K562 (cell line): ENCODE measurements at regions not wholly inside any gene's neighbourhood (a gene's known extent, or its start where the extent isn't known, plus 50 kb on each side); places are given as distances from the start of the nearest gene placed in this dataset.

Experiments
- ATAC-seq: fragments of 200-7000 bp; cut with Tn5 transposase; 3 replicates; pipeline ENCODE4 v1.9.1; 2020; ENCODE audit warnings: moderate library complexity
- BruUV-seq: library from RNA; stranded (reverse); fragments of 400-500 nt; replicated peaks from 2 replicates; lab custom pipeline; 2021; lab: Mats Ljungman, UMichigan
- CTCF ChIA-PET: fragments of 300-600 bp; formaldehyde crosslinking; extraction: SDS; loops from one replicate; lab custom pipeline; 2021; ENCODE audit warnings: low intra/inter-chr PET ratio; lab: Yijun Ruan, JAX
- POLR2A ChIA-PET: fragments of 300-600, 350-650 bp; sonication (Branson Sonifier 250); formaldehyde crosslinking; extraction: SDS; loops from one replicate; lab custom pipeline; 2021; ENCODE audit warnings: antibody characterized with exemption, inconsistent platforms; lab: Yijun Ruan, JAX
- DNase-seq, 4 experiments: peaks; one replicate each; pipeline versions ENCODE4 v3.0.0 to v3.0.0-alpha.2; 2011 to 2018; ENCODE audit warnings: low spot score in 3 of 4, mixed read lengths in 3 of 4; ENCODE audit errors: extremely low read depth in 1 of 4
- FAIRE-seq: peaks from 2 replicates; lab custom pipeline; 2011; peaks lifted over from hg19 to GRCh38; lab: Jason Lieb, UNC
- H2AFZ ChIP-seq: 2 replicates; pipeline ENCODE4 v1.6.0; 2011; ENCODE audit warnings: low read depth, low read length, control low read depth, inconsistent platforms
- H3K27ac ChIP-seq: fragments of 200-600 bp; 3 replicates; pipeline ENCODE4 v1.8.0; 2011; ENCODE audit warnings: low read depth, mild to moderate bottlenecking, control low read depth, inconsistent platforms, low read length, moderate library complexity, mixed read lengths; ENCODE audit errors: extremely low read depth
- H3K27me3 ChIP-seq, 2 experiments: fragments of 300-600 bp in 1 of 2; 2 replicates in 1 of 2; 3 replicates in 1 of 2; pipeline versions ENCODE4 v1.6.0 to v1.8.0; 2011; ENCODE audit warnings: inconsistent platforms in 2 of 2, low read length in 2 of 2, mild to moderate bottlenecking in 1 of 2, mixed read lengths in 1 of 2, moderate library complexity in 1 of 2; ENCODE audit not compliant: control insufficient read depth in 2 of 2, insufficient read depth in 2 of 2
- H3K36me3 ChIP-seq: fragments of 300-600 bp; 3 replicates; pipeline ENCODE4 v1.8.0; 2011; ENCODE audit warnings: mild to moderate bottlenecking, low read length, inconsistent platforms; ENCODE audit not compliant: control insufficient read depth, insufficient read depth
- H3K4me1 ChIP-seq, 2 experiments: fragments of 200-600 bp in 1 of 2; replicated peaks in 1 of 2; 2 replicates in 1 of 2; 3 replicates in 1 of 2; pipeline versions ENCODE4 v1.5.1 to v1.8.0; 2011; ENCODE audit warnings: inconsistent platforms in 2 of 2, low read length in 2 of 2, mild to moderate bottlenecking in 1 of 2, mixed read lengths in 1 of 2, moderate library complexity in 1 of 2; ENCODE audit not compliant: control insufficient read depth in 2 of 2, insufficient read depth in 2 of 2
- H3K4me2 ChIP-seq: 2 replicates; pipeline ENCODE4 v1.6.1; 2011; ENCODE audit warnings: low read length, control low read depth, inconsistent platforms, mixed read lengths; ENCODE audit not compliant: insufficient read depth
- H3K4me3 ChIP-seq: fragments of 200-600 bp; sonication (generic), shearing (Covaris generic); 2 replicates; pipeline ENCODE4 v1.5.1; 2016; ENCODE audit warnings: control low read depth, inconsistent platforms
- H3K79me2 ChIP-seq: fragments of 200-600 bp; 3 replicates; pipeline ENCODE4 v1.8.0; 2011; ENCODE audit warnings: low read length, inconsistent platforms; ENCODE audit not compliant: control insufficient read depth, insufficient read depth
- H3K9ac ChIP-seq, 2 experiments: 2 replicates each; pipeline versions ENCODE4 v1.6.0 to v1.6.1; 2011; ENCODE audit warnings: low read depth in 2 of 2, low read length in 2 of 2, control low read depth in 1 of 2, inconsistent platforms in 1 of 2, mild to moderate bottlenecking in 1 of 2, mixed read lengths in 1 of 2; ENCODE audit not compliant: insufficient read depth in 1 of 2
- H3K9me1 ChIP-seq: one replicate; pipeline ENCODE4 v1.6.0; 2011; ENCODE audit warnings: inconsistent platforms, mild to moderate bottlenecking, low read length, moderate library complexity; ENCODE audit not compliant: control insufficient read depth, insufficient read depth
- H3K9me3 ChIP-seq: replicated peaks from 2 replicates; pipeline ENCODE4 v1.5.1; 2011; ENCODE audit warnings: low read depth, low read length, inconsistent platforms; ENCODE audit not compliant: control insufficient read depth, insufficient read depth
- H4K20me1 ChIP-seq: replicated peaks from 2 replicates; pipeline ENCODE4 v1.6.1; 2011; ENCODE audit warnings: low read length, inconsistent platforms, mixed read lengths; ENCODE audit not compliant: control insufficient read depth, insufficient read depth
- BCOR ChIP-seq: fragments of 450-650 bp; IDR thresholded peaks from 2 replicates; pipeline ENCODE4 v1.6.1; 2016
- EP300 ChIP-seq: IDR thresholded peaks from 2 replicates; pipeline ENCODE4 v1.6.1; 2012; ENCODE audit warnings: low read length, improper control_type of control experiment
- GABPB1 ChIP-seq: sonication (generic); formaldehyde crosslinking; IDR thresholded peaks from 2 replicates; pipeline ENCODE4 v1.8.0; 2022; ENCODE audit warnings: mild to moderate bottlenecking, missing genetic modification reagents
- KAT8 ChIP-seq: fragments of 450-650 bp; IDR thresholded peaks from 2 replicates; pipeline ENCODE4 v1.6.1; 2016; ENCODE audit warnings: low read depth, mild to moderate bottlenecking
- KDM1A ChIP-seq, 2 experiments: fragments of 450-650 bp; IDR thresholded peaks; 2 replicates each; pipeline ENCODE4 v1.6.1; 2016; ENCODE audit warnings: mild to moderate bottlenecking in 2 of 2
- SETDB1 ChIP-seq: IDR thresholded peaks from one replicate; pipeline ENCODE4 v1.6.1; 2012; ENCODE audit warnings: low read length, control low read depth, inconsistent platforms
- SPI1 ChIP-seq: IDR thresholded peaks from 2 replicates; pipeline ENCODE4 v1.6.1; 2011; ENCODE audit warnings: low read depth, low read length, control low read depth, borderline replicate concordance
- ZBTB34 ChIP-seq: fragments of 250-450 bp; sonication (Bioruptor Pico); IDR thresholded peaks from 2 replicates; pipeline ENCODE4 v1.8.0; 2021; ENCODE audit warnings: mild to moderate bottlenecking, moderate library complexity
- ZNF175 ChIP-seq: fragments of 200-800 bp; sonication (Bioruptor generic); IDR thresholded peaks from 2 replicates; pipeline ENCODE4 v1.6.1; 2016; ENCODE audit warnings: low read depth, mild to moderate bottlenecking, missing genetic modification characterization, missing compliant biosample characterization
- ZNF609 ChIP-seq: sonication (generic); formaldehyde crosslinking; IDR thresholded peaks from 2 replicates; pipeline ENCODE4 v1.8.1; 2023; ENCODE audit warnings: missing genetic modification reagents, mild to moderate bottlenecking, borderline replicate concordance
- ZNF696 ChIP-seq: fragments of 250-450 bp; sonication (Bioruptor Pico); conservative IDR thresholded peaks from 2 replicates; pipeline ENCODE4 v1.4.0; 2020; ENCODE audit warnings: mild to moderate bottlenecking, moderate library complexity
- ZNF75A ChIP-seq: fragments of 450-650 bp; formaldehyde crosslinking; IDR thresholded peaks from 2 replicates; pipeline ENCODE4 v1.4.0; 2020; ENCODE audit warnings: mild to moderate bottlenecking
- WGBS: fragments of 100-300 bp; shearing (Covaris generic); methylation state at CpG from one replicate; pipeline ENCODE4 v1.1.6; 2016; ENCODE audit warnings: low coverage, mixed read lengths; ENCODE audit not compliant: insufficient coverage; ENCODE audit errors: missing lambda C conversion rate; 5-methylcytosine and 5-hydroxymethylcytosine counted together
- in situ Hi-C: fragments of 300-500 bp; cut with MboI; formaldehyde crosslinking; loops from 4 replicates; pipeline ENCODE4 v1.15.0; 2018; ENCODE audit warnings: inconsistent platforms, mixed read lengths
- intact Hi-C: fragments of 100-400 bp; cut with micrococcal nuclease; formaldehyde crosslinking; loops from 2 replicates; pipeline ENCODE4 v1.14.2; 2022
- TF ChIP-seq, protein P1 (sequence below): fragments of 450-650 bp; IDR thresholded peaks from 2 replicates; pipeline ENCODE4 v1.6.1; 2016; ENCODE audit warnings: low read depth, mild to moderate bottlenecking, moderate library complexity
- TF ChIP-seq, protein P2 (sequence below): sonication (generic); formaldehyde crosslinking; IDR thresholded peaks from 2 replicates; pipeline ENCODE4 v1.8.1; 2023; ENCODE audit warnings: mild to moderate bottlenecking, missing genetic modification reagents

DNA sequence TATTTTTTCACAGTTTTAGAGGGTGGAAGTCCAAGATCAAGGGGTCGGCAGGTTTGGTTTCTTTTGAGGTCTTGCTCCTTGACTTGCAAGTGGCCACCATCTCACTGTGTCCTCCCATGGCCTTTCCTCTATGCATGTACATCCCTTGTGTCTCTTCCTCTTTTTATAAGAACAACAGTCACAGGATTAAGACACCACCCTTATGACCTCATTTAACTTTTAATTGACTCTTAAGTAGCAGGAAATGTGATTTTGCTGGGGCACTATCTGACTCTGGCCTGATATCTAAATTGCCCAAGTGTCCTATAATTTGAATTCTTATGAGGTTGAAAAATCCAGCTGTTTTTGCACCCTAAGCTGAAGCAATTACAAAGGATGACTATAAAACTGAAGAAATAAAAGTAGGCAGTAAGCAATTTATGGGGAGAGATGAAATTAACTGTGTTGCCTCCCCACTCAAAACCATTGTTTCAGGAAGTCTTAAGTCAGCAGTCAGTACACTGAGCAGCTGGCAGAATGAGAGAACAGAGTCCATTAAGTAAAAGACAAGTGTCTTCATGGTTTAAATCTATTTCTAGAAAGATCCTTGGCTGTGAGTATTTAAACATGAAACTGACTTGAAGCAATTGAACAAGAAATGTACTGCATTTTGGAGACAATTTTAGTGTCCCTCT is 601.3 kb downstream of the SPRY1 start (continued):
- TF ChIP-seq ZNF609 (CRISPR knock-in tag) = no peak
- TF ChIP-seq EP300 = no peak

- DNase-seq = no peak
- H3K79me2 ChIP-seq = no peaks in the 10 kb centered on the region
- no peak overlapping the region for H3K27ac ChIP-seq
- intact Hi-C loops = no loop called here
- H4K20me1 ChIP-seq = no peaks in the 10 kb centered on the region
- H3K27me3 ChIP-seq = no peaks in the 10 kb centered on the region
- no TSS peak for BruUV-seq
- H3K9ac ChIP-seq = no peak overlapping the region
- H2AFZ ChIP-seq = no peak overlapping the region
- no peaks in the 10 kb centered on the region for H3K4me1 ChIP-seq
- POLR2A ChIA-PET = no interaction called here
- H3K9me3 ChIP-seq = no peaks in the 10 kb centered on the region; the same call in 1 of the 2 replicates
- no peak for ATAC-seq
- in situ Hi-C loops = no loop called here
- WGBS = 0% methylated on average over 2 of the region's 2 CpGs
- CTCF ChIA-PET = no interaction called here
- no peak for FAIRE-seq
- no peak overlapping the region for H3K4me3 ChIP-seq
- H3K4me2 ChIP-seq = no peak overlapping the region
- no peaks in the 10 kb centered on the region for H3K36me3 ChIP-seq
- no peaks in the 10 kb centered on the region for H3K9me1 ChIP-seq
- no peak for TF ChIP-seq ZNF175 (CRISPR knock-in tag)
- no peak for TF ChIP-seq ZNF696 (CRISPR knock-in tag)
- TF ChIP-seq, protein P1, sequence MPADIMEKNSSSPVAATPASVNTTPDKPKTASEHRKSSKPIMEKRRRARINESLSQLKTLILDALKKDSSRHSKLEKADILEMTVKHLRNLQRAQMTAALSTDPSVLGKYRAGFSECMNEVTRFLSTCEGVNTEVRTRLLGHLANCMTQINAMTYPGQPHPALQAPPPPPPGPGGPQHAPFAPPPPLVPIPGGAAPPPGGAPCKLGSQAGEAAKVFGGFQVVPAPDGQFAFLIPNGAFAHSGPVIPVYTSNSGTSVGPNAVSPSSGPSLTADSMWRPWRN = no peak
- no peak for TF ChIP-seq KDM1A (IDR thresholded peaks at IDR 0.05)
- TF ChIP-seq SPI1 = no peak
- TF ChIP-seq SETDB1 = no peak
- no peak for TF ChIP-seq KAT8
- no peak for TF ChIP-seq GABPB1 (CRISPR knock-in tag)
- TF ChIP-seq ZNF75A = no peak
- no peak for TF ChIP-seq BCOR
- TF ChIP-seq, protein P2, sequence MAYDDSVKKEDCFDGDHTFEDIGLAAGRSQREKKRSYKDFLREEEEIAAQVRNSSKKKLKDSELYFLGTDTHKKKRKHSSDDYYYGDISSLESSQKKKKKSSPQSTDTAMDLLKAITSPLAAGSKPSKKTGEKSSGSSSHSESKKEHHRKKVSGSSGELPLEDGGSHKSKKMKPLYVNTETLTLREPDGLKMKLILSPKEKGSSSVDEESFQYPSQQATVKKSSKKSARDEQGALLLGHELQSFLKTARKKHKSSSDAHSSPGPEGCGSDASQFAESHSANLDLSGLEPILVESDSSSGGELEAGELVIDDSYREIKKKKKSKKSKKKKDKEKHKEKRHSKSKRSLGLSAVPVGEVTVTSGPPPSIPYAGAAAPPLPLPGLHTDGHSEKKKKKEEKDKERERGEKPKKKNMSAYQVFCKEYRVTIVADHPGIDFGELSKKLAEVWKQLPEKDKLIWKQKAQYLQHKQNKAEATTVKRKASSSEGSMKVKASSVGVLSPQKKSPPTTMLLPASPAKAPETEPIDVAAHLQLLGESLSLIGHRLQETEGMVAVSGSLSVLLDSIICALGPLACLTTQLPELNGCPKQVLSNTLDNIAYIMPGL = no peak
- TF ChIP-seq ZBTB34 (CRISPR knock-in tag) = no peak
Observed at GRCh38 chr4:124000233-124000632, 603.6 kb downstream of the SPRY1 start.
